H9 (cell line): ENCODE measurements at regions not wholly inside any gene's neighbourhood (a gene's known extent, or its start where the extent isn't known, plus 50 kb on each side); places are given as distances from the start of the nearest gene placed in this dataset.

Experiments used
- DNase-seq: peaks from one replicate; pipeline ENCODE4 v3.0.0-alpha.2; 2017
- H2AFZ ChIP-seq: one replicate; pipeline ENCODE4 v1.6.1; 2013; ENCODE audit warnings: mild to moderate bottlenecking, low read length, control low read depth, moderate library complexity
- H2AK5ac ChIP-seq: 2 replicates; pipeline ENCODE4 v1.6.1; 2013; ENCODE audit warnings: low read length, control low read depth, mixed read lengths; ENCODE audit not compliant: insufficient read length
- H2BK120ac ChIP-seq: one replicate; pipeline ENCODE4 v1.6.1; 2013; ENCODE audit warnings: low read depth, mild to moderate bottlenecking, low read length, control low read depth, inconsistent platforms; ENCODE audit not compliant: poor library complexity, severe bottlenecking
- H2BK12ac ChIP-seq: 2 replicates; pipeline ENCODE4 v1.6.1; 2013; ENCODE audit warnings: low read length, control low read depth, mixed read lengths, low read depth; ENCODE audit not compliant: insufficient read length
- H2BK15ac ChIP-seq: 2 replicates; pipeline ENCODE4 v1.6.1; 2013; ENCODE audit warnings: low read depth, low read length, control low read depth
- H2BK20ac ChIP-seq: one replicate; pipeline ENCODE4 v1.6.1; 2013; ENCODE audit warnings: low read depth, mild to moderate bottlenecking, low read length, control low read depth, inconsistent platforms; ENCODE audit not compliant: poor library complexity, severe bottlenecking
- H2BK5ac ChIP-seq: 2 replicates; pipeline ENCODE4 v1.6.1; 2013; ENCODE audit warnings: low read length, control low read depth, mixed read lengths; ENCODE audit not compliant: insufficient read length
- H3K14ac ChIP-seq: 2 replicates; pipeline ENCODE4 v1.6.1; 2013; ENCODE audit warnings: low read length, control low read depth; ENCODE audit not compliant: insufficient read depth
- H3K18ac ChIP-seq: 2 replicates; pipeline ENCODE4 v1.6.1; 2013; ENCODE audit warnings: low read depth, mild to moderate bottlenecking, mixed read lengths, low read length, control low read depth; ENCODE audit not compliant: insufficient read length
- H3K23ac ChIP-seq: 2 replicates; pipeline ENCODE4 v1.6.1; 2013; ENCODE audit warnings: low read length, control low read depth, mixed read lengths, low read depth; ENCODE audit not compliant: insufficient read length
- H3K23me2 ChIP-seq: 2 replicates; pipeline ENCODE4 v1.6.1; 2013; ENCODE audit warnings: low read depth, mild to moderate bottlenecking, mixed read lengths, low read length, control low read depth; ENCODE audit not compliant: insufficient read length, poor library complexity, severe bottlenecking
- H3K27ac ChIP-seq: 2 replicates; pipeline ENCODE4 v1.5.1; 2013; ENCODE audit warnings: low read length, control low read depth, mixed read lengths, low read depth; ENCODE audit not compliant: insufficient read length
- H3K27me3 ChIP-seq: 2 replicates; pipeline ENCODE4 v1.6.1; 2013; ENCODE audit warnings: low read length, control low read depth, inconsistent platforms; ENCODE audit not compliant: insufficient read depth
- H3K4ac ChIP-seq: 2 replicates; pipeline ENCODE4 v1.6.1; 2013; ENCODE audit warnings: low read depth, mild to moderate bottlenecking, control low read depth, inconsistent platforms, low read length, moderate library complexity
- H3K4me1 ChIP-seq: 2 replicates; pipeline ENCODE4 v1.6.1; 2013; ENCODE audit warnings: low read length, control low read depth, inconsistent platforms; ENCODE audit not compliant: insufficient read depth
- H3K4me2 ChIP-seq: 2 replicates; pipeline ENCODE4 v1.6.1; 2013; ENCODE audit warnings: low read length, control low read depth, mixed read lengths; ENCODE audit not compliant: insufficient read length, insufficient read depth
- H3K56ac ChIP-seq: 2 replicates; pipeline ENCODE4 v1.6.1; 2013; ENCODE audit warnings: low read depth, mild to moderate bottlenecking, mixed read lengths, low read length, control low read depth; ENCODE audit not compliant: insufficient read length
- H3K79me1 ChIP-seq: 2 replicates; pipeline ENCODE4 v1.6.1; 2013; ENCODE audit warnings: low read depth, mild to moderate bottlenecking, moderate library complexity, low read length, control low read depth, inconsistent platforms; ENCODE audit not compliant: insufficient read depth, poor library complexity, severe bottlenecking
- H3K79me2 ChIP-seq: 2 replicates; pipeline ENCODE4 v1.6.1; 2013; ENCODE audit warnings: low read length, control low read depth, inconsistent platforms; ENCODE audit not compliant: insufficient read depth
- H3K9ac ChIP-seq: 2 replicates; pipeline ENCODE4 v1.6.1; 2013; ENCODE audit warnings: low read length, control low read depth, mixed read lengths; ENCODE audit not compliant: insufficient read length; ENCODE audit errors: extremely low read depth
- H3K9me3 ChIP-seq: one replicate; pipeline ENCODE4 v1.6.1; 2013; ENCODE audit warnings: low read depth, low read length, inconsistent platforms; ENCODE audit not compliant: control insufficient read depth
- H3T11ph ChIP-seq: one replicate; pipeline ENCODE4 v1.6.1; 2013; ENCODE audit warnings: mild to moderate bottlenecking, low read length, control low read depth, inconsistent platforms
- H4K20me1 ChIP-seq: one replicate; pipeline ENCODE4 v1.6.1; 2013; ENCODE audit not compliant: control insufficient read depth, insufficient read length, insufficient read depth
- H4K5ac ChIP-seq: 2 replicates; pipeline ENCODE4 v1.6.1; 2013; ENCODE audit warnings: low read depth, mild to moderate bottlenecking, mixed read lengths, low read length, control low read depth; ENCODE audit not compliant: insufficient read length
- H4K8ac ChIP-seq: replicated peaks from 2 replicates; pipeline ENCODE4 v1.6.1; 2013; ENCODE audit warnings: low read length, control low read depth, mixed read lengths, low read depth; ENCODE audit not compliant: insufficient read length
- H4K91ac ChIP-seq: 2 replicates; pipeline ENCODE4 v1.6.1; 2013; ENCODE audit warnings: low read depth, mild to moderate bottlenecking, moderate library complexity, mixed read lengths, low read length, control low read depth; ENCODE audit not compliant: insufficient read length
- H3K27ac Mint-ChIP-seq, 3 experiments: 2 replicates in 2 of 3; 3 replicates in 1 of 3; pipeline ENCODE4 v1.8.0; 2020 to 2021; ENCODE audit warnings: mixed read lengths in 3 of 3, mild to moderate bottlenecking in 1 of 3, moderate library complexity in 1 of 3
- H3K27me3 Mint-ChIP-seq: 2 replicates; pipeline ENCODE4 v1.8.0; 2021; ENCODE audit warnings: low read depth, mild to moderate bottlenecking, moderate library complexity, mixed read lengths
- H3K36me3 Mint-ChIP-seq, 3 experiments: 2 replicates in 2 of 3; 3 replicates in 1 of 3; pipeline ENCODE4 v1.8.0; 2020 to 2021; ENCODE audit warnings: low read depth in 3 of 3, mixed read lengths in 3 of 3; ENCODE audit not compliant: insufficient read depth in 1 of 3
- H3K4me1 Mint-ChIP-seq, 2 experiments: 2 replicates each; pipeline ENCODE4 v1.8.0; 2020; ENCODE audit warnings: mixed read lengths in 2 of 2
- H3K4me3 Mint-ChIP-seq, 2 experiments: 2 replicates in 1 of 2; 3 replicates in 1 of 2; pipeline ENCODE4 v1.8.0; 2020 to 2021; ENCODE audit warnings: mild to moderate bottlenecking in 2 of 2, mixed read lengths in 2 of 2, moderate library complexity in 1 of 2
- H3K9me3 Mint-ChIP-seq, 2 experiments: 2 replicates in 1 of 2; 3 replicates in 1 of 2; pipeline ENCODE4 v1.8.0; 2020; ENCODE audit warnings: mild to moderate bottlenecking in 2 of 2, mixed read lengths in 2 of 2, moderate library complexity in 1 of 2
- WGBS: extraction: QIAGEN DNeasy Blood & Tissue Kit; methylation state at CpG from one replicate; pipeline ENCODE4 v1.1.7; 2013; ENCODE audit warnings: missing lambda C conversion rate, low lambda C conversion rate, mixed read lengths; ENCODE audit not compliant: insufficient read length; ENCODE audit errors: extremely low coverage; 5-methylcytosine and 5-hydroxymethylcytosine counted together
- TF ChIP-seq, protein P1 (sequence below): fragments of 200-600 bp; sonication (generic); conservative IDR thresholded peaks from 3 replicates; pipeline ENCODE4 v1.8.0; 2021; ENCODE audit warnings: antibody characterized with exemption, mild to moderate bottlenecking

- no peak overlapping the region for H3T11ph ChIP-seq
- H2AK5ac ChIP-seq = no peak overlapping the region
- H3K4me2 ChIP-seq = no peak overlapping the region
- no peaks in the 10 kb centered on the region for H3K9me3 ChIP-seq
- no peak overlapping the region for H2BK5ac ChIP-seq
- H3K9ac ChIP-seq = no peak overlapping the region
- no peaks in the 10 kb centered on the region for H3K23me2 ChIP-seq
- H2AFZ ChIP-seq = no peak overlapping the region
- no peak overlapping the region for H3K27ac ChIP-seq
- Mint-ChIP-seq H3K9me3 (peaks cover 12 to 13% of the 10 kb centered on the region in 2 experiments), H3K27me3 (no peaks in the 10 kb centered on the region), H3K4me3 (no peak overlapping the region), H3K27ac (no peak overlapping the region), H3K4me1 (peaks cover 0 to 3% of the 10 kb centered on the region in 2 experiments; a peak in 1 of 4 replicates), H3K36me3 (peaks cover 8 to 16% (median 15%) of the 10 kb centered on the region in 3 experiments)
- no peaks in the 10 kb centered on the region for H3K27me3 ChIP-seq
- no peak overlapping the region for H2BK120ac ChIP-seq
- H3K79me2 ChIP-seq = no peaks in the 10 kb centered on the region
- H4K5ac ChIP-seq = no peak overlapping the region
- no peaks in the 10 kb centered on the region for H3K4me1 ChIP-seq
- H3K4ac ChIP-seq = no peak overlapping the region
- no peak overlapping the region for H3K23ac ChIP-seq
- no peak overlapping the region for H3K14ac ChIP-seq
- no peaks in the 10 kb centered on the region for H4K20me1 ChIP-seq
- TF ChIP-seq, protein P1, sequence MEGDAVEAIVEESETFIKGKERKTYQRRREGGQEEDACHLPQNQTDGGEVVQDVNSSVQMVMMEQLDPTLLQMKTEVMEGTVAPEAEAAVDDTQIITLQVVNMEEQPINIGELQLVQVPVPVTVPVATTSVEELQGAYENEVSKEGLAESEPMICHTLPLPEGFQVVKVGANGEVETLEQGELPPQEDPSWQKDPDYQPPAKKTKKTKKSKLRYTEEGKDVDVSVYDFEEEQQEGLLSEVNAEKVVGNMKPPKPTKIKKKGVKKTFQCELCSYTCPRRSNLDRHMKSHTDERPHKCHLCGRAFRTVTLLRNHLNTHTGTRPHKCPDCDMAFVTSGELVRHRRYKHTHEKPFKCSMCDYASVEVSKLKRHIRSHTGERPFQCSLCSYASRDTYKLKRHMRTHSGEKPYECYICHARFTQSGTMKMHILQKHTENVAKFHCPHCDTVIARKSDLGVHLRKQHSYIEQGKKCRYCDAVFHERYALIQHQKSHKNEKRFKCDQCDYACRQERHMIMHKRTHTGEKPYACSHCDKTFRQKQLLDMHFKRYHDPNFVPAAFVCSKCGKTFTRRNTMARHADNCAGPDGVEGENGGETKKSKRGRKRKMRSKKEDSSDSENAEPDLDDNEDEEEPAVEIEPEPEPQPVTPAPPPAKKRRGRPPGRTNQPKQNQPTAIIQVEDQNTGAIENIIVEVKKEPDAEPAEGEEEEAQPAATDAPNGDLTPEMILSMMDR = no peak
- H4K91ac ChIP-seq = no peak overlapping the region
- H3K79me1 ChIP-seq = no peaks in the 10 kb centered on the region
- no peak overlapping the region for H3K56ac ChIP-seq
- no peak overlapping the region for H2BK12ac ChIP-seq
- H4K8ac ChIP-seq = no peak overlapping the region
- no peak overlapping the region for H3K18ac ChIP-seq
- H2BK20ac ChIP-seq = no peak overlapping the region
- no CpG with 5 or more reads among the region's 3 CpGs for WGBS
- no peak for DNase-seq
- no peak overlapping the region for H2BK15ac ChIP-seq
These were observed 925.3 kb downstream of the SLITRK6 start for GRCh38 chr13:84873951-84874350.
